H9 (cell line): ENCODE measurements at regions not wholly inside any gene's neighbourhood (a gene's known extent, or its start where the extent isn't known, plus 50 kb on each side); places are given as distances from the start of the nearest gene placed in this dataset.

Experiments
- DNase-seq: peaks from one replicate; pipeline ENCODE4 v3.0.0-alpha.2; 2017
- H2AFZ ChIP-seq: one replicate; pipeline ENCODE4 v1.6.1; 2013; ENCODE audit warnings: mild to moderate bottlenecking, low read length, control low read depth, moderate library complexity
- H2AK5ac ChIP-seq: 2 replicates; pipeline ENCODE4 v1.6.1; 2013; ENCODE audit warnings: low read length, control low read depth, mixed read lengths; ENCODE audit not compliant: insufficient read length
- H2BK120ac ChIP-seq: one replicate; pipeline ENCODE4 v1.6.1; 2013; ENCODE audit warnings: low read depth, mild to moderate bottlenecking, low read length, control low read depth, inconsistent platforms; ENCODE audit not compliant: poor library complexity, severe bottlenecking
- H2BK12ac ChIP-seq: 2 replicates; pipeline ENCODE4 v1.6.1; 2013; ENCODE audit warnings: low read length, control low read depth, mixed read lengths, low read depth; ENCODE audit not compliant: insufficient read length
- H2BK15ac ChIP-seq: 2 replicates; pipeline ENCODE4 v1.6.1; 2013; ENCODE audit warnings: low read depth, low read length, control low read depth
- H2BK20ac ChIP-seq: one replicate; pipeline ENCODE4 v1.6.1; 2013; ENCODE audit warnings: low read depth, mild to moderate bottlenecking, low read length, control low read depth, inconsistent platforms; ENCODE audit not compliant: poor library complexity, severe bottlenecking
- H2BK5ac ChIP-seq: 2 replicates; pipeline ENCODE4 v1.6.1; 2013; ENCODE audit warnings: low read length, control low read depth, mixed read lengths; ENCODE audit not compliant: insufficient read length
- H3K14ac ChIP-seq: 2 replicates; pipeline ENCODE4 v1.6.1; 2013; ENCODE audit warnings: low read length, control low read depth; ENCODE audit not compliant: insufficient read depth
- H3K18ac ChIP-seq: 2 replicates; pipeline ENCODE4 v1.6.1; 2013; ENCODE audit warnings: low read depth, mild to moderate bottlenecking, mixed read lengths, low read length, control low read depth; ENCODE audit not compliant: insufficient read length
- H3K23ac ChIP-seq: 2 replicates; pipeline ENCODE4 v1.6.1; 2013; ENCODE audit warnings: low read length, control low read depth, mixed read lengths, low read depth; ENCODE audit not compliant: insufficient read length
- H3K23me2 ChIP-seq: 2 replicates; pipeline ENCODE4 v1.6.1; 2013; ENCODE audit warnings: low read depth, mild to moderate bottlenecking, mixed read lengths, low read length, control low read depth; ENCODE audit not compliant: insufficient read length, poor library complexity, severe bottlenecking
- H3K27ac ChIP-seq: 2 replicates; pipeline ENCODE4 v1.5.1; 2013; ENCODE audit warnings: low read length, control low read depth, mixed read lengths, low read depth; ENCODE audit not compliant: insufficient read length
- H3K27me3 ChIP-seq: 2 replicates; pipeline ENCODE4 v1.6.1; 2013; ENCODE audit warnings: low read length, control low read depth, inconsistent platforms; ENCODE audit not compliant: insufficient read depth
- H3K4ac ChIP-seq: 2 replicates; pipeline ENCODE4 v1.6.1; 2013; ENCODE audit warnings: low read depth, mild to moderate bottlenecking, control low read depth, inconsistent platforms, low read length, moderate library complexity
- H3K4me1 ChIP-seq: 2 replicates; pipeline ENCODE4 v1.6.1; 2013; ENCODE audit warnings: low read length, control low read depth, inconsistent platforms; ENCODE audit not compliant: insufficient read depth
- H3K4me2 ChIP-seq: 2 replicates; pipeline ENCODE4 v1.6.1; 2013; ENCODE audit warnings: low read length, control low read depth, mixed read lengths; ENCODE audit not compliant: insufficient read length, insufficient read depth
- H3K56ac ChIP-seq: 2 replicates; pipeline ENCODE4 v1.6.1; 2013; ENCODE audit warnings: low read depth, mild to moderate bottlenecking, mixed read lengths, low read length, control low read depth; ENCODE audit not compliant: insufficient read length
- H3K79me1 ChIP-seq: 2 replicates; pipeline ENCODE4 v1.6.1; 2013; ENCODE audit warnings: low read depth, mild to moderate bottlenecking, moderate library complexity, low read length, control low read depth, inconsistent platforms; ENCODE audit not compliant: insufficient read depth, poor library complexity, severe bottlenecking
- H3K79me2 ChIP-seq: 2 replicates; pipeline ENCODE4 v1.6.1; 2013; ENCODE audit warnings: low read length, control low read depth, inconsistent platforms; ENCODE audit not compliant: insufficient read depth
- H3K9ac ChIP-seq: 2 replicates; pipeline ENCODE4 v1.6.1; 2013; ENCODE audit warnings: low read length, control low read depth, mixed read lengths; ENCODE audit not compliant: insufficient read length; ENCODE audit errors: extremely low read depth
- H3K9me3 ChIP-seq: one replicate; pipeline ENCODE4 v1.6.1; 2013; ENCODE audit warnings: low read depth, low read length, inconsistent platforms; ENCODE audit not compliant: control insufficient read depth
- H3T11ph ChIP-seq: one replicate; pipeline ENCODE4 v1.6.1; 2013; ENCODE audit warnings: mild to moderate bottlenecking, low read length, control low read depth, inconsistent platforms
- H4K20me1 ChIP-seq: one replicate; pipeline ENCODE4 v1.6.1; 2013; ENCODE audit not compliant: control insufficient read depth, insufficient read length, insufficient read depth
- H4K5ac ChIP-seq: 2 replicates; pipeline ENCODE4 v1.6.1; 2013; ENCODE audit warnings: low read depth, mild to moderate bottlenecking, mixed read lengths, low read length, control low read depth; ENCODE audit not compliant: insufficient read length
- H4K8ac ChIP-seq: replicated peaks from 2 replicates; pipeline ENCODE4 v1.6.1; 2013; ENCODE audit warnings: low read length, control low read depth, mixed read lengths, low read depth; ENCODE audit not compliant: insufficient read length
- H4K91ac ChIP-seq: 2 replicates; pipeline ENCODE4 v1.6.1; 2013; ENCODE audit warnings: low read depth, mild to moderate bottlenecking, moderate library complexity, mixed read lengths, low read length, control low read depth; ENCODE audit not compliant: insufficient read length
- H3K27ac Mint-ChIP-seq, 3 experiments: 2 replicates in 2 of 3; 3 replicates in 1 of 3; pipeline ENCODE4 v1.8.0; 2020 to 2021; ENCODE audit warnings: mixed read lengths in 3 of 3, mild to moderate bottlenecking in 1 of 3, moderate library complexity in 1 of 3
- H3K27me3 Mint-ChIP-seq: 2 replicates; pipeline ENCODE4 v1.8.0; 2021; ENCODE audit warnings: low read depth, mild to moderate bottlenecking, moderate library complexity, mixed read lengths
- H3K36me3 Mint-ChIP-seq, 3 experiments: 2 replicates in 2 of 3; 3 replicates in 1 of 3; pipeline ENCODE4 v1.8.0; 2020 to 2021; ENCODE audit warnings: low read depth in 3 of 3, mixed read lengths in 3 of 3; ENCODE audit not compliant: insufficient read depth in 1 of 3
- H3K4me1 Mint-ChIP-seq, 2 experiments: 2 replicates each; pipeline ENCODE4 v1.8.0; 2020; ENCODE audit warnings: mixed read lengths in 2 of 2
- H3K4me3 Mint-ChIP-seq, 2 experiments: 2 replicates in 1 of 2; 3 replicates in 1 of 2; pipeline ENCODE4 v1.8.0; 2020 to 2021; ENCODE audit warnings: mild to moderate bottlenecking in 2 of 2, mixed read lengths in 2 of 2, moderate library complexity in 1 of 2
- H3K9me3 Mint-ChIP-seq, 2 experiments: 2 replicates in 1 of 2; 3 replicates in 1 of 2; pipeline ENCODE4 v1.8.0; 2020; ENCODE audit warnings: mild to moderate bottlenecking in 2 of 2, mixed read lengths in 2 of 2, moderate library complexity in 1 of 2
- CTCF ChIP-seq: fragments of 200-600 bp; sonication (generic); conservative IDR thresholded peaks from 3 replicates; pipeline ENCODE4 v1.8.0; 2021; ENCODE audit warnings: antibody characterized with exemption, mild to moderate bottlenecking
- WGBS: extraction: QIAGEN DNeasy Blood & Tissue Kit; methylation state at CpG from one replicate; pipeline ENCODE4 v1.1.7; 2013; ENCODE audit warnings: missing lambda C conversion rate, low lambda C conversion rate, mixed read lengths; ENCODE audit not compliant: insufficient read length; ENCODE audit errors: extremely low coverage; 5-methylcytosine and 5-hydroxymethylcytosine counted together

DNA sequence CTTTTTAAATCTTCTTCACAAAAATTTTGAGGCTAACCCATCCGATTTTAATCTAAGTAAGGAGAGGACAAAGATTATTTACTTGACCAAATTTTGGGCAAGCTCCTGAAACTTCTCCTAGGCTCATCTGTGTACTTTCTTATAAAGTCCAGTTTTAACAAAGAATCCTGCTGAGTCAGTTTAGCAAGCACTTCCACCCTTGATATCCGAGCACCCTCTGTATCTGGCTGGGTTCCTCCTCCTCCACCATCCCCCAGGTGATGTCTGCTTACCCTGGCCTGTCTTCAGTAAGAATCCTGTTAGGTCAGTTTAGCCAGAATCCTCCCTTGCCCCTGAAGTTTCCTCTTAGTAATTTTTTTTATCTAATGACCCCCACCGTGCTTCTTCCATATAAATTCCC is 140.5 kb downstream of the PHLDA1 start:
- DNase-seq, result no peak
- no peaks in the 10 kb centered on the region for H3K27me3 Mint-ChIP-seq
- Histone ChIP-seq H3K18ac (no peak overlapping the region), H3K56ac (no peak overlapping the region), H3K79me1 (no peaks in the 10 kb centered on the region), H3K23me2 (no peaks in the 10 kb centered on the region), H2BK5ac (no peak overlapping the region), H3K4ac (no peak overlapping the region), H4K91ac (no peak overlapping the region), H2AK5ac (no peak overlapping the region), H3K27ac (no peak overlapping the region), H3K9ac (no peak overlapping the region), H3T11ph (no peak overlapping the region), H3K27me3 (no peaks in the 10 kb centered on the region), H3K9me3 (no peaks in the 10 kb centered on the region), H4K5ac (no peak overlapping the region), H3K79me2 (no peaks in the 10 kb centered on the region), H3K23ac (no peak overlapping the region), H2BK15ac (no peak overlapping the region), H2BK20ac (no peak overlapping the region), H2AFZ (no peak overlapping the region), H3K4me2 (no peak overlapping the region), H2BK12ac (no peak overlapping the region), H3K14ac (no peak overlapping the region), H3K4me1 (peaks cover 5% of the 10 kb centered on the region; the same call in 1 of the 2 replicates), H4K20me1 (no peaks in the 10 kb centered on the region), H4K8ac (no peak overlapping the region), H2BK120ac (no peak overlapping the region)
- H3K27ac Mint-ChIP-seq, result no peak overlapping the region
- TF ChIP-seq CTCF, result no peak
- H3K4me1 Mint-ChIP-seq, result peaks cover 37 to 45% of the 10 kb centered on the region in 2 experiments
- WGBS, result no CpG with 5 or more reads among the region's 3 CpGs
- H3K9me3 Mint-ChIP-seq, result no peaks in the 10 kb centered on the region
- no peaks in the 10 kb centered on the region for H3K36me3 Mint-ChIP-seq
- H3K4me3 Mint-ChIP-seq, result no peak overlapping the region
